ENCODE measurements at regions not wholly inside any gene's neighbourhood (a gene's known extent, or its start where the extent isn't known, plus 50 kb on each side); places are given as distances from the start of the nearest gene placed in this dataset.

DNA sequence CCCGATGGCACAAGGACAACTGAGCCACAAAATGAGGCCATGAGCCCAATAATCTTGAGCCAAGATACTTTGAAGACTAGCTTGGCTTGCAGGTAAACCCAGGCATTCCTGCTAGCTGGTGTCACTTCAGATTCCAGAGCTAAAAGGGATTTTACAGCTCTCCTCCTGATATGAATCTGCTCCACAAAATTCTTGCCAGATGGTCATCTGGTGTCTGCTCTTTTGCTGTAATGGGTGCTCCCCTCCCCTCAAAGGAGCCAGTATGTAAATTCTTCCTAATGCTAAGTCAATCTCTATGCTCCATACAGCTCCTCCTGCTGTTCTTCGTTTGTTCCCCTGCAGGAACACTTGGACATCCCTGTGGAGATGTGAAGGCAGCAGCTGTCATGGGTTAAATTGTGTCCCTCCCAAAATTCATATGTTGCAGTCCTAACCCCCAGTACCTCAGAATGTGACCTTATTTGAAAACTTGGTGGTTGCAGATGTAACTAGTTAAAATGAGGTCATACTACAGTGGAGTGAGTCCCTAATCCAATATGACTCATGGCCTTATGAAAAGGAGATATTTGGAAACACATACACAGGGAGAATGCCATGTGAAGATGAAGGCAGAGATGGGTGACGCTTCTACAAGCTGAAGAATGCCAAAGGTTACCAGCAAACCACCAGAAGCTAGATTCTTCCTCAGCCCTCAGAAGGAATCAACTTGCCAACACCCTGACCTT is 180.6 kb upstream of the PALMD start:
- no peak for DNase-seq
- Histone ChIP-seq H3K4me3 (ENCODE audit: low read length) (no peak overlapping the region), H3K27me3 (ENCODE audit: control insufficient read depth, insufficient read depth, low read length) (no peaks in the 10 kb centered on the region), H3K27ac (ENCODE audit: low read length) (no peak overlapping the region), H3K9me3 (replicated peaks; ENCODE audit: control insufficient read depth, low read depth, low read length) (no peaks in the 10 kb centered on the region), H3K36me3 (ENCODE audit: control insufficient read depth, insufficient read depth, low read length) (no peaks in the 10 kb centered on the region), H3K4me1 (ENCODE audit: control insufficient read depth, insufficient read depth, low read length) (peaks cover 3% of the 10 kb centered on the region)
- WGBS (ENCODE audit: insufficient coverage) = 69% methylated on average over 1 of the region's 3 CpGs

DNA sequence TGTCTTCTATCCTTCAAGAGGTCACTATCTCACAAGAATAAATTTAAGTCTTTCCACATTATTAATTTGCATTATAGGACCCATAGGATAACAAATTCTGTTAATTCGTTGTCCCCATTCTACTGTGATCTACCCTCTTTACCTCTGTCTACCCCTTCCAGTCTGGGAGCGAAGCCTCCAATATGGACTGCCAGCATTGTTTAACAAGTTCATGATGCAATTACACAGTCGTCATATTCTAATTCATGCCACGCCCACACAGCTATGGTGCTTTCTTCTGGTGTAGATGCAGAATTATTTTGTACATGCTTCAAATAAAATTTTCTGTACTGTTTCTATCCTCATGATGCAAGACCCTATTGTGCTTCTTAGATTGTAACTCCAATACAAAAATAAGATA is 178.3 kb upstream of the PALMD start:
- no peak overlapping the region for H3K4me3 ChIP-seq (ENCODE audit: low read length)
- H3K27ac ChIP-seq (ENCODE audit: low read length) = no peak overlapping the region
- H3K27me3 ChIP-seq (ENCODE audit: control insufficient read depth, insufficient read depth, low read length) = no peaks in the 10 kb centered on the region
- H3K36me3 ChIP-seq (ENCODE audit: control insufficient read depth, insufficient read depth, low read length) = no peaks in the 10 kb centered on the region
- 83% methylated on average over 1 of the region's 4 CpGs for WGBS (ENCODE audit: insufficient coverage)
- peaks cover 3% of the 10 kb centered on the region for H3K4me1 ChIP-seq (ENCODE audit: control insufficient read depth, insufficient read depth, low read length)
- H3K9me3 ChIP-seq (replicated peaks; ENCODE audit: control insufficient read depth, low read depth, low read length) = no peaks in the 10 kb centered on the region
- no peak for DNase-seq

DNA sequence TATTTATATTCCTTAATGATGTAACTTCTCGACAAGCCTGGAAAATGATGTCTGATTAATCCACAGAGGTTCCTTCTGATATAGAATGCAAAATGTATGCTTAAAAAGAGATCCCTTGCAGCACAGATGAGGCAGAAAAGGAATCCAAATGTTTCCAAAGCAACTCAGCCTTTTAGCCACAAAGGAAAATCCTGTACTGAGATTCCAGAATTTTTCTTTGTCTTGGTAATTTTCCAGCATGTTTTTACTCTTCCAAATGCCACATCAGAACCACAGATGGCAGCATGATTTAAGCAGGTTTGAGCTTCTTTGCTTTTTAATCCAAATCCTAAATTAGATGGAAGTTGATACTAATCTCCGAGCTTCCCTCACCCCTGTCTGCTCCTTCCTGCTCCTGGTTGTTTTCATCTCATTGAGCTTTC is 176.4 kb upstream of the PALMD start:
- H3K9me3 ChIP-seq (replicated peaks; ENCODE audit: control insufficient read depth, low read depth, low read length) = no peaks in the 10 kb centered on the region
- no peak overlapping the region for H3K27ac ChIP-seq (ENCODE audit: low read length)
- H3K36me3 ChIP-seq (ENCODE audit: control insufficient read depth, insufficient read depth, low read length) = no peaks in the 10 kb centered on the region
- WGBS (ENCODE audit: insufficient coverage) = 50% methylated on average over 1 of the region's 2 CpGs
- DNase-seq = peak; percentile 54
- peaks cover 3% of the 10 kb centered on the region for H3K4me1 ChIP-seq (ENCODE audit: control insufficient read depth, insufficient read depth, low read length)
- H3K27me3 ChIP-seq (ENCODE audit: control insufficient read depth, insufficient read depth, low read length) = no peaks in the 10 kb centered on the region
- H3K4me3 ChIP-seq (ENCODE audit: low read length) = no peak overlapping the region

DNA sequence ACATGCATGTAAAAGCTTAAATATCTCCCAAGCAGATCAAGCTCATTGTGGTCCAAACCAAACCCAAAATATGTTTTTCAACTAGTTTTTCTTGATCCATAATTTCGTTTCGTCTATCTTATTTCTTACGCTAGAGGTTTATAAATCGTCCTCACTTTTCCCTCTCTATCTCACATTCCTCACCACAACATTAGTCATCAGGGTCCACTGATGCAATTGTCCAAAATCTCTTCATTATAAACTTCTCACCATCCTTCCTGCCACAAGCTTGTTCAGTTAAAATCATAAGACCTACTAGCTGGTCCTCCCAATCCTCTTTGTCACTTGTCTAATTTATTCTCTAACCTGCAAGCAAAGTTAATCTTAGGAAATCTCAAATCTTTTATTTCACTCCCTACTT is 173.0 kb upstream of the PALMD start:
- 94% methylated on average over 4 of the region's 4 CpGs for WGBS (ENCODE audit: insufficient coverage)
- DNase-seq = no peak
- Histone ChIP-seq H3K9me3 (replicated peaks; ENCODE audit: control insufficient read depth, low read depth, low read length) (no peaks in the 10 kb centered on the region), H3K27ac (ENCODE audit: low read length) (no peak overlapping the region), H3K27me3 (ENCODE audit: control insufficient read depth, insufficient read depth, low read length) (no peaks in the 10 kb centered on the region), H3K4me1 (ENCODE audit: control insufficient read depth, insufficient read depth, low read length) (no peaks in the 10 kb centered on the region), H3K4me3 (ENCODE audit: low read length) (no peak overlapping the region), H3K36me3 (ENCODE audit: control insufficient read depth, insufficient read depth, low read length) (no peaks in the 10 kb centered on the region)

DNA sequence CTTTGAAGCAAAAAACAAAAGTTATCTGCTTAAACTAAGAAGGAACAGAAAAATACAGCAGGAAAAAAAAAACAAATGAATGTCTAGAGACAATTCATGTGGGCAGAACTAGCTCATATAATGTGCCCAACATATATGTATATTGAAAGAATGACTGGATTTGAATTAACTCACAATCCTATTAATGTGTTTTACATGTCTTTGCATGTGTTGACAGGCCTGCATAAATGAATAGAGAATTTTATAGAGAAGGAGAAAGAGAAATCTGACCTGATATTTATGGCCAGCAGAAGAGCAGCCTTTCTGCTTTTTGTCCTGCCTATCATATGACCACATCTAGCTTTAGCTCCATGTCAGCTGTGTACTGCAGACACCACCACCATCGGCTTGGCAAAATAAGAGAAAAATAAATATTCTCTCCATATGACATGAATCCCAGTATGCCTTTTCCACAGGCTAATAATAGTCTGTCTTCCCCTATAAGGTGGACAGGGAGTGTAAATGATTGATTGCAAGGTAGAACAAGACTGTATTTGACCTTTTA is 171.5 kb upstream of the PALMD start:
- WGBS (ENCODE audit: insufficient coverage) = no CpG with 5 or more reads among the region's 1 CpG
- DNase-seq = no peak
- Histone ChIP-seq H3K36me3 (ENCODE audit: control insufficient read depth, insufficient read depth, low read length) (no peaks in the 10 kb centered on the region), H3K9me3 (replicated peaks; ENCODE audit: control insufficient read depth, low read depth, low read length) (peaks cover 2% of the 10 kb centered on the region), H3K4me1 (ENCODE audit: control insufficient read depth, insufficient read depth, low read length) (no peaks in the 10 kb centered on the region), H3K27ac (ENCODE audit: low read length) (no peak overlapping the region), H3K4me3 (ENCODE audit: low read length) (no peak overlapping the region), H3K27me3 (ENCODE audit: control insufficient read depth, insufficient read depth, low read length) (no peaks in the 10 kb centered on the region)

DNA sequence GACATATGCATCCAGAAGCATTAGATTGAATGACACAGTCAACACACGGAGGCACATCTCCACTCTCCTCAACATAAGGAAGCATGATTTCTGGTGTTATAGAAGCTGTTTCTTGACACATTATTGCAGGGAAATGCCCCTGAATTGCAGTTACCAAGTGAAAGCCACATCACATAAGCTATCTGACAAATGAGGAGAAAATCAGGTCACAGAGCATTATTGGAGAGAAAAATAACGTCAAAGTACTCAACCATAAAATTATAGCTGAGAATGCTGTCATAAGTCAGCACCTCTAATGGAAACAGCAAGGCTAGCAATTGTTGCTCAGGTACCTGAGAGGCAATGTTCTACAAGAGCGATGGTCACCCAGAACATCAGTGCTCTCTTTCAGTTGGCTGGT is 169.9 kb upstream of the PALMD start:
- H3K36me3 ChIP-seq (ENCODE audit: control insufficient read depth, insufficient read depth, low read length) = no peaks in the 10 kb centered on the region
- peaks cover 2% of the 10 kb centered on the region for H3K9me3 ChIP-seq (replicated peaks; ENCODE audit: control insufficient read depth, low read depth, low read length)
- H3K4me1 ChIP-seq (ENCODE audit: control insufficient read depth, insufficient read depth, low read length) = no peaks in the 10 kb centered on the region
- no peak for DNase-seq
- no peaks in the 10 kb centered on the region for H3K27me3 ChIP-seq (ENCODE audit: control insufficient read depth, insufficient read depth, low read length)
- H3K27ac ChIP-seq (ENCODE audit: low read length) = no peak overlapping the region
- 86% methylated on average over 1 of the region's 3 CpGs for WGBS (ENCODE audit: insufficient coverage)
- no peak overlapping the region for H3K4me3 ChIP-seq (ENCODE audit: low read length)

DNA sequence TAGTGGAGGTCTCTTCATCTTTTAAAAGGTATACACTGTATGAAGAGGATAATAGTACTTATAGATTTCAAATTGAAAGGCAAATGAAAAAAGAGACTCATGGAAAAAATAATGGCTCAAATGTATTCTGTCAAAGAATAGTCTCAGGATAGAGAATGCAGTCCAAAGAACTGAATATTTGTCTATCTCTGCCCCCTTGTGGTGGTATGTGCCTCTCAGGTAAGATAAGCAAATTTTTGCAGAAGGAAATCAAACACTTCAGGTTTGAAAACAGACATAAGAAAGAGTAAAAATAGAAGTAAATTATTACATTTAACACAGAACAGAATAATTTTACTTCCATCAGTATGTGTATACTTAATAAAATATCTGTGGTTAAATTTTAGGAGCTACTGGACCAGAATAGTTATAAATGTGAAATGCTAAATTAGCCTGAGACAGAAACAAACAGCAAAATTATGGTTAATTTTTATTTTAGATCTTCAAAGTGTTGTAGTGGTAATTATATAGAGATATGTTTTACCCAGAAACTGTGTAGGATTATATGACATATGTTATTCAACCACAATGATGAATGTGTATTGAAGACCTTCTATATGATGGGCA is 164.4 kb upstream of the PALMD start:
- no peak overlapping the region for H3K4me3 ChIP-seq (ENCODE audit: low read length)
- no peaks in the 10 kb centered on the region for H3K27me3 ChIP-seq (ENCODE audit: control insufficient read depth, insufficient read depth, low read length)
- no peaks in the 10 kb centered on the region for H3K36me3 ChIP-seq (ENCODE audit: control insufficient read depth, insufficient read depth, low read length)
- H3K27ac ChIP-seq (ENCODE audit: low read length) = no peak overlapping the region
- no peaks in the 10 kb centered on the region for H3K4me1 ChIP-seq (ENCODE audit: control insufficient read depth, insufficient read depth, low read length)
- H3K9me3 ChIP-seq (replicated peaks; ENCODE audit: control insufficient read depth, low read depth, low read length) = peaks cover 2% of the 10 kb centered on the region
- DNase-seq = peak; percentile 87

DNA sequence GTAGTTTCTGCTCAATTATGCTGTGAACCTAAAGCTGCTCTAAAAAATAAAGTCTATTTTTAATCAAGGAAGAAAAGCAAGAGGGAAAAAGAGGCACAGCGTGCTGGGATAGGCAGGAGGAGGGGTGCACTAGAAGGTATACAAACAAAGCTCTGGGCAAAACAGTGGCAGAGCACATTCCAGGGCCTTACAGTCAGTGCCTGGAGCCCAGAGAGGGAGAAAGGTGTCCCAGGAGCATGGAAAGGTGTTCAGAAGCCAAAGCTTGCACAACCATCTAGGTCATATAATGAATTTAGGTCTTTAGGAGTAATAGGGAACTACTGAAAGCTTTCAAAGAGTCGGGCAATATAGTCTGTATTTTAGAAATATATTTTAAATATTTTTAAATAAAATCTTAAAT is 163.6 kb upstream of the PALMD start:
- DNase-seq = no peak
- H3K27me3 ChIP-seq (ENCODE audit: control insufficient read depth, insufficient read depth, low read length) = no peaks in the 10 kb centered on the region
- H3K27ac ChIP-seq (ENCODE audit: low read length) = no peak overlapping the region
- no peaks in the 10 kb centered on the region for H3K36me3 ChIP-seq (ENCODE audit: control insufficient read depth, insufficient read depth, low read length)
- WGBS (ENCODE audit: insufficient coverage) = 86% methylated on average over 1 of the region's 2 CpGs
- no peaks in the 10 kb centered on the region for H3K4me1 ChIP-seq (ENCODE audit: control insufficient read depth, insufficient read depth, low read length)
- H3K4me3 ChIP-seq (ENCODE audit: low read length) = no peak overlapping the region
- H3K9me3 ChIP-seq (replicated peaks; ENCODE audit: control insufficient read depth, low read depth, low read length) = peaks cover 2% of the 10 kb centered on the region

DNA sequence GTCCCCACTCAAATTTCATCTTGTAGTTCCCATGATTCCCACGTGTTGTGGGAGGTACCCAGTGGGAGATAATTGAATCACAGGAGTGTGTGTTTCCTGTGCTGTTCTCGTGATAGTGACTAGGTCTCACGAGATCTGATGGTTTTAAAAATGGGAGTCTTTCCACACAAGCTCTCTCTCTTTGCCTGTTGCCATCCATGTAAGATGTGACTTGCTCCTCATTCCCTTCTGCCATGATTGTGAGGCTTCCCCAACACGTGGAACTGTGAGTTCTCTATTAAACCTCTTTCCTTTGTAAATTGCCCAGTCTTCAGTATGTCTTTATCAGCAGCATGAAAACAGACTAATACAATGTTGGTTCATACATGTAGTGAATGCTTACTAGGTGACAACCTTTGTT is 163.2 kb upstream of the PALMD start:
- Histone ChIP-seq H3K36me3 (ENCODE audit: control insufficient read depth, insufficient read depth, low read length) (no peaks in the 10 kb centered on the region), H3K27ac (ENCODE audit: low read length) (no peak overlapping the region), H3K4me3 (ENCODE audit: low read length) (no peak overlapping the region), H3K27me3 (ENCODE audit: control insufficient read depth, insufficient read depth, low read length) (no peaks in the 10 kb centered on the region), H3K4me1 (ENCODE audit: control insufficient read depth, insufficient read depth, low read length) (no peaks in the 10 kb centered on the region), H3K9me3 (replicated peaks; ENCODE audit: control insufficient read depth, low read depth, low read length) (peaks cover 2% of the 10 kb centered on the region)
- no CpG with 5 or more reads among the region's 4 CpGs for WGBS (ENCODE audit: insufficient coverage)
- DNase-seq = no peak

DNA sequence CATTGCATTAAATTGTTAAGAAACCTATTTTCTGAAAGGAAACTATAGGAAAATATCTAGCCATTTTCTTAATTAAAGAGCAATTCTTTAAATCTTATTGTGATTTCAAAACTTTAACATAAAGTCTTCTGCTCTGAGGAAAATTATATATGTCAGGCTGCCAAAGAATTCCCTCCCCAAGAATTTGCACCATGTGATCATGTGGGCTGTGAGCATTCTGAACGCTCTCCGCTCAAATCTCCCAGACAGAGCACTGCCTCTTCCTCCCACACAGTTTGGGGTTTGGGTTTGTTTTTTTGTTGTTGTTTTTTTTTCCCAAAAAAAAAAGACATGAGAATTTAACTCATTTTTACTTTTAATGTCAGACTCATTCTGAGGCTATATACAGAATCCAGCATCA is 155.9 kb upstream of the PALMD start:
- no peaks in the 10 kb centered on the region for H3K4me1 ChIP-seq (ENCODE audit: control insufficient read depth, insufficient read depth, low read length)
- no peaks in the 10 kb centered on the region for H3K36me3 ChIP-seq (ENCODE audit: control insufficient read depth, insufficient read depth, low read length)
- no peak overlapping the region for H3K27ac ChIP-seq (ENCODE audit: low read length)
- H3K27me3 ChIP-seq (ENCODE audit: control insufficient read depth, insufficient read depth, low read length) = no peaks in the 10 kb centered on the region
- peak; percentile 30 for DNase-seq
- H3K4me3 ChIP-seq (ENCODE audit: low read length) = no peak overlapping the region
- no CpG with 5 or more reads among the region's 2 CpGs for WGBS (ENCODE audit: insufficient coverage)
- no peaks in the 10 kb centered on the region for H3K9me3 ChIP-seq (replicated peaks; ENCODE audit: control insufficient read depth, low read depth, low read length)
